ENCODE measurements at regions not wholly inside any gene's neighbourhood (a gene's known extent, or its start where the extent isn't known, plus 50 kb on each side); places are given as distances from the start of the nearest gene placed in this dataset.

- no peak for DNase-seq (ENCODE audit: low read depth in 4 of 4, low spot score in 3 of 4)
Measured at GRCh38 chr1:117798550-117798949, 130.9 kb downstream of the GDAP2 start.

- no peak for DNase-seq (ENCODE audit: low read depth in 4 of 4, low spot score in 3 of 4)
Measured at GRCh38 chr1:117802531-117803257, 126.7 kb downstream of the GDAP2 start.

DNA sequence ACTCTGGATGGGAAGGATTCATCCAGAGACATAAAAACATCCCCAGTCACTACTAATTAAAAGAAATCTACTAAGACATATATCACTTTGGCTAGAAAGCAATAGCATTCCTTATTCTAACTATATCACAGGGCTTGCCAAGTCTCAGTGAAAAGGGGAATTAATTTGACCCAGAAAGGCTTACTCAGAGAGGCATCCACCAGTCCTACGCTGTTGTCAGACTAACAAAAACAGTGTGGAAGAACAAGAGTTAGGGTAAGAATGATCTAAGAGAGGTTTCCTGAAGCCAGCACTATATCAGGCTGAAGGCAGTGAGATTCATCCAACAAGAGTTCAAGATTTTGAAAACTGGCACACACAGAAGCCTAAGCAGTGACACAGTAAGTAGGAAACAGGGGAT, 126.1 kb downstream of the GDAP2 start:
- no peak for DNase-seq (ENCODE audit: low read depth in 4 of 4, low spot score in 3 of 4)

DNA sequence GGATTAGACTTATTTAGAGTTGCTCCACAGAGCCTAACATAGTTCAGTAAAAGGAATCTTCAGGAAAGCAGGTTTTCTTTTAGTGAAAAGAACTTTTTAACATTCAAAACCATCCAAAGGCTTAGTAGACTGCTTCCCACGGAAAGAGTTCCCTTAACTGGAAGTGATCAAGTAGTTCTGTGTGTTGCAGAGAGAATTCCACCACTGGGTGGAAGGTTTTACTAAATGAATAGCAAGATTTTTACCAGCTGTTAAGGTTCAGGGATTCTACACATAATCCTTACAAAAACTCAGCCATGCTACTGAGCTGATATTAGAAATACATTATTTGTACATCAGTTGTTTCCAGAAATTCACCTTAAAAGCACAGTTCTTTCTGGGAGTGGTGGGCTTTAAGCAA, 119.7 kb downstream of the GDAP2 start:
- no peak for DNase-seq (ENCODE audit: low read depth in 4 of 4, low spot score in 3 of 4)

DNA sequence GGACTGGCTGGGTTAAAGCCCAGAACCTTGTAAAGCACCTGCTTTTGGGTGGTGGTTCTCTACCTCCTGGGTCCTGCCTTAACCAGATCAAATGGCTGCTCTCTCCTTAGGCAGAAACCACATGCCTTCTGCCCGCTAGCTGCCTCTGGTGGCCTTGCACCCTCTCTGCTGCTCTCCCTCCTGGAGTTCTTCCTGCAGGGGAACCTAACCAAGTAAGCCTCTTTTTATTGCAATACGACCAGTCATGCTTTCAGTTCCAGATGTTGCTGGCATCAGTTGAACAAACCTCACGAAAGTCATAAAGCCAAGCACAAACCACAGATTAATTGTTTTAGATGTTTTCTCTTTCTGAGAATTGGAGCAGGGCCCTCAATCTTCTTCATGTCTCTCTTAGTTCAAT, 118.9 kb downstream of the GDAP2 start:
- no peak for DNase-seq (ENCODE audit: low read depth in 4 of 4, low spot score in 3 of 4)

DNA sequence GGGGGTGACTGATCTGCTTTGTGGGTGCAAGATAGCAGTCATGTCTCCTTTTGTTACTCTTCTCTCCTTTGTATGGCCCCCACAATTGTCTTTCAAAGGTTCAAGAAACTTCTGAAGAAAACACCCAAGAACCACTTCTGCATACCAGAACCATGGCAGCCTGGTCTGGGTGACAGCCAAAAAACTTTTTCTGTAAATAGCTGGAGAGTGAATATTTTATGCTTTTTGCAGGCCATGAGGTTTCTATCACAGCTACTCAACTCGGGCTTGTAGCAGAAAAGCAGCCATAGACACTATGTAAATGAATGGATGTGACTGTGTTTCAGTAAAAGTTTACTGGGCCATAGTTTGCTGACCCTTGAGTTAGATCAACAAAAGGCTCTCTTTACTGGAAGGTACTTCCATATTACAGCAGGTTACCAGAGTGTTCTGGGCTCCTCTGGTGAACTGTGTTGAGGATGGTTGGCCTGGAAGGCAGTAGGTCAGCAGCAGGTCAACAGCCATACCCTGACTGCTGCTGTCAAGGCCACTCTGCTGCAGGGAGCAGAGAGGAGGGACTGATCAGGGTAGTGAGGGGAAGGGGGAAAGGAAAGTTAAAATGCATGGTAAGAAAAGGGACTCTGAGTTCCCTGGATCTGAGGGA, 116.4 kb downstream of the GDAP2 start:
- no peak for DNase-seq (ENCODE audit: low read depth in 4 of 4, low spot score in 3 of 4)

Data from left renal pelvis (tissue), 4 donors.